RPMI8226 (cell line): ENCODE measurements at regions not wholly inside any gene's neighbourhood (a gene's known extent, or its start where the extent isn't known, plus 50 kb on each side); places are given as distances from the start of the nearest gene placed in this dataset.
"Not testable (repeated sequence)": the region's sequence is repeated elsewhere in the genome, so short reads cannot be mapped to it uniquely, and the experiment has no call there.

Source experiments
- DNase-seq: peaks from one replicate; pipeline ENCODE4 v3.0.0-alpha.2; 2015

GRCh38 chr15:77896147-77897112, 181.1 kb downstream of the TBC1D2B start:
- DNase-seq = not testable (repeated sequence)

- DNase-seq = no peak
These were observed 181.8 kb downstream of the TBC1D2B start for GRCh38 chr15:77895742-77896141.

GRCh38 chr15:77895145-77895544, 182.4 kb downstream of the TBC1D2B start:
- DNase-seq = peak; percentile 51

GRCh38 chr15:77893671-77894640, 183.6 kb downstream of the TBC1D2B start:
- DNase-seq = not testable (repeated sequence)

- DNase-seq = not testable (repeated sequence)
These were observed 184.3 kb downstream of the TBC1D2B start for GRCh38 chr15:77893246-77893645.

- no peak for DNase-seq
These were observed 185.2 kb downstream of the TBC1D2B start for GRCh38 chr15:77892335-77892734.

- not testable (repeated sequence) for DNase-seq
These were observed 185.6 kb downstream of the TBC1D2B start for GRCh38 chr15:77891862-77892261.

GRCh38 chr15:77890911-77891801, 186.4 kb downstream of the TBC1D2B start:
- not testable (repeated sequence) for DNase-seq

- DNase-seq = not testable (repeated sequence)
These were observed 187.4 kb downstream of the TBC1D2B start for GRCh38 chr15:77889828-77890725.

GRCh38 chr15:77889009-77889806, 188.3 kb downstream of the TBC1D2B start:
- DNase-seq = no peak

GRCh38 chr15:77887563-77888429, 189.7 kb downstream of the TBC1D2B start:
- DNase-seq = not testable (repeated sequence)

- DNase-seq = no peak
These were observed 190.6 kb downstream of the TBC1D2B start for GRCh38 chr15:77886805-77887448.

- not testable (repeated sequence) for DNase-seq
These were observed 191.5 kb downstream of the TBC1D2B start for GRCh38 chr15:77885877-77886500.

GRCh38 chr15:77883012-77883411, 194.5 kb downstream of the TBC1D2B start:
- not testable (repeated sequence) for DNase-seq

GRCh38 chr15:77881950-77882349, 195.6 kb downstream of the TBC1D2B start:
- DNase-seq = no peak

- DNase-seq = not testable (repeated sequence)
These were observed 196.0 kb downstream of the TBC1D2B start for GRCh38 chr15:77881535-77881934.

GRCh38 chr15:77879466-77879865, 198.0 kb downstream of the TBC1D2B start:
- DNase-seq = not testable (repeated sequence)
